ENCODE measurements at regions not wholly inside any gene's neighbourhood (a gene's known extent, or its start where the extent isn't known, plus 50 kb on each side); places are given as distances from the start of the nearest gene placed in this dataset.

- TF ChIP-seq OSR1 (CRISPR knock-in tag; IDR thresholded peaks at IDR 0.05) (no peak), ZFP3 (CRISPR knock-in tag; IDR thresholded peaks at IDR 0.05) (no peak), TSHZ2 (CRISPR knock-in tag; IDR thresholded peaks at IDR 0.05) (no peak), ZNF8 (CRISPR knock-in tag; IDR thresholded peaks at IDR 0.05) (no peak), BACH2 (CRISPR knock-in tag; IDR thresholded peaks at IDR 0.05; ENCODE audit: borderline replicate concordance) (no peak), ZNF565 (CRISPR knock-in tag; conservative IDR thresholded peaks at IDR 0.05; ENCODE audit: low read depth) (no peak), ZFP30 (CRISPR knock-in tag; IDR thresholded peaks at IDR 0.05) (no peak), PATZ1 (CRISPR knock-in tag; IDR thresholded peaks at IDR 0.05; ENCODE audit: borderline replicate concordance) (no peak)
Observed at GRCh38 chr14:29390081-29390832, 537.4 kb downstream of the PRKD1 start.
